GM21390 (cell line): ENCODE measurements at regions not wholly inside any gene's neighbourhood (a gene's known extent, or its start where the extent isn't known, plus 50 kb on each side); places are given as distances from the start of the nearest gene placed in this dataset.
A peak's percentile ranks its signal among the peaks of the same experiment; 100 is the strongest.
"Not testable (repeated sequence)": the region's sequence is repeated elsewhere in the genome, so short reads cannot be mapped to it uniquely, and the experiment has no call there.

Experiments used
- ATAC-seq: cut with Tn5 transposase; IDR thresholded peaks from one replicate; pipeline ENCODE4 v1.9.1; 2021; ENCODE audit not compliant: unreplicated experiment

DNA sequence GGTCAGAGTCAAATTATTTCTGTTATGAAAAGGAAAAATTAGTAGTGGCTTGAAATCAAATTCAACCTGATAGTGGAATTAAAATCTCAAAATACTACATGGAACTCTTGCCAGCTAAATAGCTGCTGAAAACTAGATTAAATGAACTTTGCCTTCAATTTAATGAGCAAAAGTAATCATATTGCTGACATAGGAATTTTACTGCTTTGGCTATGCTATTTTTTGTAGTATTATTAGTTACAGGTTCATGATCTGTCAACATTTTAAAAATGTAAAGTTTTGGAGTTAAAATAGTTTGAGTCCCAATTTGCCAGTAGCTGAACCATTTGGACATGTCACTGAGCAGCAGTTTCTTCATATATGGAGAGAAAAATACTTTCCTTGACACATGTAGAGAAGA lies 81.4 kb downstream of the RERGL start:
- ATAC-seq, result no peak

DNA sequence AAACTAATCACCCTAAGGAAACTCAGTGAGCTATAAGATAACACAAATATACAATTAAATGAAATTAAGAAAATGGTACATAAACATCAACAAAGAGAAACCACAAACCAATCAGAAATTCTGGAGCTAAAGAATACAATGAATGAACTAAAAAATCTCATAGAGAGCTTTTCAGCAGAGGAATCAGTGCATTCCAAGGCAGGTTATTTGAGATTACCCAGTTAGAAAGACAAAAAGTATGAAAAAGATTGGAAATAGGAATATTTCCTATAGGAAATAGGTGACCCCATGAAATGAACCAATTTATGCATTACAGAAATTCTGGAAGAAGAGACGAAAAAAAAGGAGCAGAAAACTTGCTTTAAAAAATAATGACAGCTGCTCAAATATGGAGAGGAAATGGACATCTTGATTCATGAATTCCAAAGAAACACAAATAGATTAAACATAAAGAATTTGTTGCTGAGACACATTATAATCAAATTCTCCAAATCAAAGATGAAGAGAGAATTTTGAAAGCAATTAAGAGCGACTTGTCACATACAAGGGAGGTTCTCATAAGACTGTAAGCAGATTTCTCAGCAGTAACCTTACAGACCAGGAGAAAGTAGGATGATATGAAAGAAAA lies 90.7 kb downstream of the RERGL start:
- ATAC-seq, result no peak

DNA sequence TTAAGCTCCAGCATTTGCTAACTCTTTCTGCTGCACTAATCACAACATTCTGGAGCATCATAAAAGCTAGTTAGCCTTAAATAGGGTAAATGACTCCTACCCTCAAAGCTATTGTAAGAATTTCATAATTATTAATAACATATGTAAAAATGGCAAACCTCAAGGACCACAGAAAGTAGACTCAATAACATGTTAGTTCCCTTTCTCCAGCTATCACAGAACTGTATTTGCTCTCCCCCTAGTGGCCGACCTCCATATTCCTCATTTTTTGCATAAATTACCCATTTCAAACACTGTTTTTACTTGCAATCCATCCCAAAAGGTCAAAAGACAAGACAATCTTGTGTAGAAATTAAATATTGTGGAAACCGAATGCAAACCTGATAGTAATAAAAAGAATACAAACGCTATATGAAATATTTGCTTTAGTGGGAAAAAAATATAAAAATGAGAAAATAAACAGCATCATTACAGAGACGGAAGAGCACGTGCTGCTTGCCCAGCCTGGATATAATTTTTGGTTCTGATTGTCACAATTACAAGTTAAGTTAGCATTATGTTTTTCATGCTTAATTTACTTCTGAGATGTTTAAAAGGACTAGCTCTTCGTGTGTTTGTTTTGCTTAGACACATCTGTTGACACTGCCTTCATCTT lies 97.9 kb downstream of the RERGL start:
- peak; percentile 98 for ATAC-seq

GRCh38 chr12:17982556-17982955 lies 107.4 kb downstream of the RERGL start:
- no peak for ATAC-seq

GRCh38 chr12:17976202-17976601 lies 113.8 kb downstream of the RERGL start:
- no peak for ATAC-seq

- ATAC-seq, result no peak
These were observed 114.2 kb downstream of the RERGL start for GRCh38 chr12:17975763-17976162.

- ATAC-seq, result no peak
These were observed 114.8 kb downstream of the RERGL start for GRCh38 chr12:17975239-17975638.

DNA sequence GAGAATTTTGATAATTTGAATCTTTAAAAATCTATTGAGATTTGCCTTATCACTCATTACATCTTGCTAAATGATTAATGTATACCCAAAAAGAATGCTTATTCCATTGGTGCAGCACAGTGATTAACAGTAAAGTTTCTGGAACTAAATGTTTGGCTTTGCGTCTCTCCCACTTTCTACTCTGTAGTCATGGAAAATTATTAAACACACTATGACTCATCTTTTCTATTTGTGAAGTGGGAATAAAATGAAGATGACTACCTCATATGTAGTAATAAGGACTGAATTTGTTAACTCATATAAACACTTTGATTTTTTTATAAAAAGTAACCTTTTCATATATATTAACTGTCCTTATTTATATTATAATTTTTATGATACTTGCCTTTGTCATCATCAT lies 118.1 kb downstream of the RERGL start:
- no peak for ATAC-seq

- ATAC-seq, result no peak
These were observed 135.2 kb downstream of the RERGL start for GRCh38 chr12:17954788-17955187.

DNA sequence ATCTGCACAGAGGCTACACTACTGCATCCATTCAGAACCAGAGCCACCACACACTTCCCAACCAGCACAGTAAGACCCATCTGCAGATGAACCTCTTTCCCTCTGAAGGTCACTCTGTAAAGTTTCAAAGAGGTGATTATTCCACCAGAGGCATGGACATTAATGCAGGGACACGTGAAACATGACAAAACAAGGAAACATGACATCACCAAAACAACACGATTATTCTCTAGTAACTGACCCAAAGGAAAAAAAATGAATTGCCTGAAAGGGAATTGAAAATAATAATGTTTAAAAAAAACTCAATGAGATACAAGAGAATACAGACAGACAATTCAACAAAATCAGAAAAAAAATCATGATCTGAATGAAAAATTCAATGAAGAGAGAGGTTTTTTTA lies 139.1 kb downstream of the RERGL start:
- no peak for ATAC-seq

- no peak for ATAC-seq
These were observed 140.3 kb downstream of the RERGL start for GRCh38 chr12:17949558-17950141.

DNA sequence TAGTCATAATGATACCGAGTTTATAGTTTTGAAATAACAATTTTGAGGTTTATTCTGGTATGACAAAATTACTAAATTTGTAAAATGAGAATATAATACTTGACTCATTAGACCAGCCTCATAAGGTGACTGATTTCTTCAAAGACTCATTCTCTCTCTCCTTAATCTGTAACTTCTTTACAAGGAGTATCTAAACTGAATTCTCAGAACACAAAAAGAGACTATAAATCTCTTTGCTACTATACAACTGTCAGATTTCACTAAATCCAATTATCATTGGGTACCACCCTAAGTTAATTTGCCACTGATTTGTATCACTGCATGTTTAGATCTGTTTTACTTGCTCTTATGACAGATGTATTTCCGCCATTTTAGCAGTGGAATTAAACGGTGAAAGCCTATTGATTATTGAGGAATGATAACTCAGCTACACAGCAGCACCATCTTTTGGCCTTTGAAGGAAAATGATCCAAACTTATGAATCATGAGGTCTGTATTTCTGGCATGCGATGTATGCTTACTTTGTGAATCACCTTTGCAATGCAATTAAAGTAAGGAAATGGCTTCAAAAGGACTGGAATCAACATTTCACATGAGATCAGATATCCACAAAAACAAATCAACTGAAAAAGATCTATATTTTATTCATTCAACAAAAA lies 161.2 kb downstream of the RERGL start:
- ATAC-seq, result no peak

- no peak for ATAC-seq
These were observed 172.0 kb downstream of the RERGL start for GRCh38 chr12:17918013-17918412.

GRCh38 chr12:17884581-17884980 lies 205.4 kb downstream of the RERGL start:
- no peak for ATAC-seq

GRCh38 chr12:17878714-17879113 lies 211.3 kb downstream of the RERGL start:
- ATAC-seq, result no peak

GRCh38 chr12:17875230-17875629 lies 214.8 kb downstream of the RERGL start:
- ATAC-seq, result no peak

DNA sequence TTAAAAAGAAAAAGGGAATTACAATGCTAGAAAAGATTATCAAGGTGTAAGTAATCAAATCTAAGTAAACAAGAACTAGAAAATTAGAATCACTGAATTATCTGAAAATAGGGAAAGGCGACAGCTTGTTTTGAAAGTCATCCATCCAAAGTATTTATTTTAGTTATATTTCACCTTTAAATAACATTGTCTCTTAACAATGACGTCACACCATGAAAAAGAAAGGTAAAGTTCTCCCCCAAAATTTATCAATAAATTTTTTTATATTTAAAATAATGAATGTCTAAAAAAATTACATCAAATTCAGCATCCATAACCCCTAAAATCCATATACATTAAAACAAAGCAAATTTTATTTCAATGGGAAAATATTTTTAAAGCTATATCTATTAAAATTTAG lies 223.2 kb downstream of the RERGL start:
- no peak for ATAC-seq

DNA sequence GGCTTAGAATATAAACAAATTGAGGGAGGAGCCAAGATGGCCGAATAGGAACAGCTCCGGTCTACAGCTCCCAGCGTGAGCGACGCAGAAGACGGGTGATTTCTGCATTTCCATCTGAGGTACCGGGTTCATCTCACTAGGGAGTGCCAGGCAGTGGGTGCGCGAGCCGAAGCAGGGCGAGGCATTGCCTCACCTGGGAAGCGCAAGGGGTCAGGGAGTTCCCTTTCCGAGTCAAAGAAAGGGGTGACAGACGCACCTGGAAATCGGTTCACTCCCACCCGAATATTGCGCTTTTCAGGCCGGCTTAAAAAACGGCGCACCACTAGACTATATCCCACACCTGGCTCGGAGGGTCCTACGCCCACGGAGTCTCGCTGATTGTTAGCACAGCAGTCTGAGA lies 234.4 kb downstream of the RERGL start:
- ATAC-seq, result not testable (repeated sequence)

- ATAC-seq, result no peak
These were observed 236.9 kb downstream of the RERGL start for GRCh38 chr12:17853054-17853453.

- ATAC-seq, result no peak
These were observed 248.5 kb downstream of the RERGL start for GRCh38 chr12:17841496-17841895.

DNA sequence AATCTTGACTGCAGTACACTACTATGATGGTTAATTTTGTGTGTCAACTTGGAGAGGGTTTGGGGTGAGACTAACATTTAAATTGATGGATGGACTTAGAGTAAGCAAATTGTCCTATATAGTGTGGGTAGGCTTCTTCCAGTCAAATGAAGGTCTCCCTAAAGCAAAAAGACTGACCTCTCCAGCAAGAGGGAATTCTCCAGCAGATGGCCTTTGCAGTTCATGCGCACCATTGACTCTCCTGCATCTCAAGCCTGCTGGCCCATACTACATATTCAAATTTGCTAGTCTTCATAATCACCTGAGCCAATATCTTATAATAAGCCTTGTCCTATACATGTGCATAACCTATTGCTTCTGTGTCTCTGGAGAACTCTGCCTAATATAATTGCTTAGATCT lies 260.2 kb downstream of the RERGL start:
- ATAC-seq, result no peak

DNA sequence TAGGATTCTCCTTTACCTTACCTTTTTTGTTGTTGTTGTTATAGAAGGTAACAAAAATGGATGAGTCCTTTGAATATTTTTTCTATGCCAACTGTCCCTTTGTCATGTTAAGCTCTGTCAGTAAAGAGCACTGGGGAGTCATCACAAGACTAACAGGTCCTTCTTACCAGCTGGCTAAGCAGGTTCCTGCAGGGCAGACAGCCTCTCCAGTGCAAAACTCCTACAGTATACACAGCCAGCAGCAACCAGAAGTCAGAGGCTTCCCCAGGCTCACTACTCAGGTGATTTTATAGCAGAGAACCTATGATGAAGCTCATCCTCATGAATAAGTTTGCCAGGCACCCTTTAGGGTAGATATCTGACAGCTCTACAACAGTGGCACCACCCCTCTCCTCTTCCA lies 271.1 kb downstream of the RERGL start:
- no peak for ATAC-seq
